PFSK-1 (cell line): ENCODE measurements at regions not wholly inside any gene's neighbourhood (a gene's known extent, or its start where the extent isn't known, plus 50 kb on each side); places are given as distances from the start of the nearest gene placed in this dataset.

Source experiments
- FOXP2 ChIP-seq: optimal IDR thresholded peaks from 2 replicates; pipeline ENCODE3; 2011; ENCODE audit warnings: borderline replicate concordance, control low read depth, inconsistent platforms; ENCODE audit not compliant: insufficient read depth; ENCODE audit errors: extremely low read length, extremely low read depth
- POLR2AphosphoS5 ChIP-seq: IDR thresholded peaks from 2 replicates; pipeline ENCODE4 v1.6.1; 2012; ENCODE audit warnings: low read depth, mild to moderate bottlenecking, control low read depth, low read length, moderate library complexity
- REST ChIP-seq, 2 experiments: IDR thresholded peaks; 2 replicates each; pipeline versions ENCODE4 v1.6.1 to v1.8.0; 2011 to 2012; ENCODE audit warnings: low read depth in 2 of 2, low read length in 2 of 2, control low read depth in 1 of 2, inconsistent platforms in 1 of 2, mild to moderate bottlenecking in 1 of 2, moderate library complexity in 1 of 2; ENCODE audit not compliant: insufficient read depth in 1 of 2
- SIN3A ChIP-seq: IDR thresholded peaks from 2 replicates; pipeline ENCODE4 v1.6.1; 2012; ENCODE audit warnings: mild to moderate bottlenecking, low read length, moderate library complexity, borderline replicate concordance; ENCODE audit not compliant: insufficient read depth
- TAF1 ChIP-seq: IDR thresholded peaks from 2 replicates; pipeline ENCODE4 v1.6.1; 2012; ENCODE audit warnings: low read length, control low read depth, borderline replicate concordance; ENCODE audit not compliant: insufficient read depth

DNA sequence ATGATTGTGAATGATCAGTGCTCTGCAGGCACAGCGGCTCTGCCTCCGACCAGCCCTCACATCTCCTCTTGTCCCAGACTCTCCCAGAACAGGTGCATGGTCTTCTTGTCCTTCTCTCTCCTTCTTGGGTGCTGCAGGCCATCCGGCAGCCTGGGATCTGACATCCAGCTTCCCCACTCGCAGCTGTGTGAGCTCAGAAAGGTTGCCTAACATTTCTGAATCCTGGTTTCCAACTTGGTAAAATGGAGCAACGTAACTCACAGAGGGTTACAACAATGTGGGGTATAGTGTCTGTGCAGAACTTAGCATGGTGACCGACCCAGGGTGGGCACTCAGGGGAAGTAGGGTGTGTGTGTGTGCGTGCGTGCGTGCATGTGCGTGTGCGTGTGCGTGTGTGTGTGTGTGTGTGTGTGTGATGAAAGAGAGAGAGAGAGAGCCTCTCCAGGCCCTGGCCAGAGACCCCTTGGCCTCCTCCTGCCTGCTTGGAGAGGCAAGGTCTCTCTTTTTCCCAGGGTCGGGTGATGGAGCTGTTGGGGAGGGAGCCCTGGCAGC is 110.1 kb downstream of the SNX5 start:
- no peak for TF ChIP-seq TAF1
- no peak for TF ChIP-seq SIN3A
- no peak for TF ChIP-seq FOXP2
- no peak for TF ChIP-seq POLR2AphosphoS5

- no peak for TF ChIP-seq FOXP2
- no peak for TF ChIP-seq POLR2AphosphoS5
- no peak for TF ChIP-seq TAF1
- TF ChIP-seq REST (IDR thresholded peaks at IDR 0.05; ENCODE audit: insufficient read depth in 1 of 2, low read depth in 2 of 2, low read length in 2 of 2) = no peak
- TF ChIP-seq SIN3A = no peak
Measured at GRCh38 chr20:17857639-17858449, 110.8 kb downstream of the SNX5 start.

DNA sequence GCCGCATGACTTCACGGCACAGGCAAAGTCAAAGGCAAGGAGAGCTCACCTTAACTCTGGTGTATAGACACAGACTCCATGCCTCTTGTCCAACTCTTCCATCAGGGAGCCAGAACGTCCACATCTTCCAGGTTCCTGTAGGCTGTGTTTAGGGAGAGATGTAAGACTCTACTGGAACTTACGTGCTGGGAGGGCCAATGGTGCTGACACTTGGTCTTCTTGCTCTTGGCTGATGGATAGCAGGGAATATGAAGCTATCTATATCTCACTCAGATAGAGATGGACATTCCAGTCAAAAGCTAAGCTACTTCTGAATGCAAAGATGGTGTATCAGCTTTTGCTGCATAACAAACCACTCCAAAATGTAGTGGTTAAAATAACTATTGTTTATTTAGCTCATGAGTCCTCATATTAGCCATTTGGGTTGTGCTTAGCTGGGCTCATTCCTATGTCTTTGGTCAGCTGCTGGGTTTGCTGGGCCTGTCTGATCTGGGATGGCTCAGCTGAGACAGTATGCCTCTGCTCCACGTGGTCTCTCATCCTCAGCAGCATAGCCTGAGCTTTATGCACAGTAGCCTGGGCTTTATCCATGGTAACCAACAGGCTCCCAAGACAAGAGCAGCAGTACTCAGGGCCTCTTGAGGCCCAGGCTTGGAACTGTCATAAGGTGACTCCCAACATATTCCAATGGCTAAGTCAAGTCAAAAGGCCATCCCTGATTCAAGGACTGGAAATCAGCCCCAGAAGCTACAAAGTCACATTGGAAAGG is 111.6 kb downstream of the SNX5 start:
- TF ChIP-seq REST (IDR thresholded peaks at IDR 0.05; ENCODE audit: insufficient read depth in 1 of 2, low read depth in 2 of 2, low read length in 2 of 2) = no peak
- TF ChIP-seq TAF1 = no peak
- TF ChIP-seq POLR2AphosphoS5 = no peak

DNA sequence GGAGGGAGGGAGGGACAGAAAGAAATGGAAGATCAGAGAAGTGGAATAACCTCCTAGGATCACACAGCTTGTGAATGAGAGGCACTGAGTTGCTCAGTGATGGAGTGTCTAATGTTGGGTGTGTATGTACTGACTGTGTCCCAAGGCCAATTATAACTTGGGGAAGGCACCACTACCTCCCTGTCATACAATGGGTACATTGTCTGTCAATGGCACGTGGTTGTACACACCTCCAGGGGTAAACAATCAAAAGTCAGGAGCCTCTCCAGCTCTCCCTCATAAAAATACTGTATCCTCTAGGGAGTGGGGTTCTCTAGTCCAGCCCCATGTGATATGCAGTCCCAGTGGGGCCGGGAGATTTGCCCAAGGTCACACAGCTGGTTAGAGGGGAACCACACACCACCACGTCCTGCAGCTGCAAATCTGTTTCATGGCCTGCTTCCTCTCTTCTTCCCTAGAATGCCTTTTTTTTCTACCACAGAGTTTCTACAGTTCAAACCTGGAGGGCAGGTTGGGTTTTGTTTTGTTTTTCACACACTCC is 112.5 kb downstream of the SNX5 start:
- TF ChIP-seq FOXP2 (no peak), SIN3A (no peak), POLR2AphosphoS5 (no peak), TAF1 (no peak), REST (IDR thresholded peaks at IDR 0.05; ENCODE audit: insufficient read depth in 1 of 2, low read depth in 2 of 2, low read length in 2 of 2) (no peak)

GRCh38 chr20:17854307-17854903 is 114.2 kb downstream of the SNX5 start:
- TF ChIP-seq FOXP2 = no peak
- no peak for TF ChIP-seq SIN3A
- TF ChIP-seq POLR2AphosphoS5 = no peak
- no peak for TF ChIP-seq REST (IDR thresholded peaks at IDR 0.05; ENCODE audit: insufficient read depth in 1 of 2, low read depth in 2 of 2, low read length in 2 of 2)
- TF ChIP-seq TAF1 = no peak
